OCI-M1 (cell line): ENCODE measurements at regions not wholly inside any gene's neighbourhood (a gene's known extent, or its start where the extent isn't known, plus 50 kb on each side); places are given as distances from the start of the nearest gene placed in this dataset.

Source experiments
- DNase-seq: peaks from one replicate; lab custom pipeline; 2025; lab: John Stamatoyannopoulos, UW

- DNase-seq: no peak
Measured at GRCh38 chr5:73374520-73375190, 73.9 kb downstream of the FOXD1 start.

- DNase-seq: no peak
Measured at GRCh38 chr5:73373814-73374510, 74.6 kb downstream of the FOXD1 start.

DNA sequence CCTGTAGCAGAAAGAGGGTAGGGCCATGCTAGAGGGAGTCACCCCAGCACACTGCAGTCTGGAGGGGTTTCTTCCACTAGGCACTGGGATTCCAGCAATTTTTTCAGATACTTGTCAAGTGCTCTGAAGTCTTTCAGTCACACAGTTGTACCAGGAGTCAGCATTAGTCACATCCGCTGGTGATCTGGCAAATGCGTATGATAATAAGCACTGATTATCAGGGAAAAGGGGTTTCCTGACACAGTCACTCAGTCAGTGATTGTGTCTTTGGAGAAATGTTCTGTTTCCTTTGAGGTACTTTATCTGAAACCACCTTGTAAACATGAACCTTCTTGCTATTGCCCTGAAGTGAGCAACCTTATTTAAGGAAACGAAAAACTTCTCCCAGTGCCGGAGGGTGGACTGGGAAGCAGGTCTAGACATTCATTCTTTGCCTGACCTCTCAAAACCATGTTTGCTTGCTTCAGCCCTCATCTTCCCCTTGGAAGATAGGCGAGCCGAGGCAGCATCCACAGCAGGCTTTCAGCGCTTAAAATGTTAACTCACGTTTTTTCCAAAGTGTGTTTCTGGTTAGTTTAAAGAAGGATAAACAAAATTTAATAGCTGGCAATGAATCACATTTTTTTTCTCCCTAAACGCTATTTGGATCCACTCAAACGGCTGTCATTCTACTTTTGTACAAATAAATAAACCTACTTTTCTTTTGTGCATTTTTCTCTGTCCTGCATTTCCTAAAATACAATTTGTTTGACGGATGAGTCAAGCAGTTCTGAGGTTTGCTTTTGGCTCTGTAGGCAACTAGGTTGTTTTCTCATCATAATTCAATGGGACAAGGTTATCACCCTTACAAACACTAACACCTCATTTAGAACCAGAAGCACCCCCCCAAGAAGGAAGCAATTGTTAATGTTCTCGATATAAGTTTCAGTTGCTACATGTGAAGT is 77.7 kb downstream of the FOXD1 start:
- DNase-seq: no peak

DNA sequence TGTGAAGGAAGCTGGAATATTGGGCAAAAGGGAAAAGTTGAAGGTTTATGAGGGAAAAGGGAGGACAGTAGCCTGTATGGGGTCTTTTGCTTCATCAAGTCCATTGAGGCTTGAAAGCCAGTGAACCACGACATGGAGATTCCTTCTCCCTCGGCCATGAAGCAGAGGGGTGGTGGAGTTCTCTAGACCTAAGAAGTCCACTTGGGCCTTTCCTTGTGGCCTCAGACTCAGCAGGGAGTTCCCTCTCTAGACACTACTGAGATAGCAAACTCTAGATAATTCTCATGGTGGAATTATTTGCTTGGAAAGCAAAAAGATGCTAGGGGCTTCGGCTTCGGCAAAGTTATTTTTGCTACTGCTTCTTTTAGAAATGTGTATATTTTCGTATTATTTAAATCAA is 78.5 kb downstream of the FOXD1 start:
- DNase-seq: no peak

DNA sequence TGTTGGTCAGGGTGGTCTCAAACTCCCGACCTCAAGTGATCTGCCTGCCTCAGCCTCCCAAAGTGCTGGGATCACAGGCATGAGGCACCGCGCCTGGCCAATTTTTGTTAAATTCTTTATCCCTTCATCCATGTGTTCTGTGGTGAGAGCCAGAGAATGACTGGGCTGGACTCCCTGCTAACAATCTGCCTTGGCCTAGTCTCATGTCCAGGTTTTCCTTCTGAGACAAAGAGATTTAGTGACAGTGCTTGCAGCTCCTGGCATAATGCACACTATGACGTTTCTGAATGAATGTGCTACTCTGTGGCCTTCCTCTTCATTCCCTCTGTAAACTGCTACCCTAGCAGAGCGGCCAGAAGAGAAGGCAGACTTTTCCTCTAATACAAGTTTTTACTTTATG is 79.3 kb downstream of the FOXD1 start:
- DNase-seq: no peak

- no peak for DNase-seq
Measured at GRCh38 chr5:73367650-73368049, 80.9 kb downstream of the FOXD1 start.

GRCh38 chr5:73365990-73366667 is 82.4 kb downstream of the FOXD1 start:
- DNase-seq: no peak

- no peak for DNase-seq
Measured at GRCh38 chr5:73365301-73365853, 83.2 kb downstream of the FOXD1 start.

- no peak for DNase-seq
Measured at GRCh38 chr5:73363911-73364730, 84.5 kb downstream of the FOXD1 start.

DNA sequence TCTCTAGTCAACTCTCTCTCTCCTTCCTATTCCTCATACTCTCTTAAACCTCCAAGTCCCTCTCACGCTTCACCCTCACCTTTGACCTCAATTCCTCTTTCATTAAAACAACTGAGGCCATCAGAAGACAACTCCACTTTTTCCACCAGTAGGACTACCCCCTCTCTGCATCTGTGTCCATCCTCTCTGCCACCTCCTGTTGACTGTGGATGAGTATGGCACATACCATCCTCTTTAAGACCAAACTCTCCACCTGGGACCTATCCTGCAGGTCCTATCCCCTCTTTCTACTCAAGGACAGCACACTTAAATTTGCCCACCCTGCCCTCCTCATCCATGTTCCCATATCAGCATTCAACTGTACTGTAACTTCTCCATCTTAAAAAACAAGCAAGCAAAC is 89.2 kb downstream of the FOXD1 start:
- DNase-seq: no peak

GRCh38 chr5:73358366-73358765 is 90.2 kb downstream of the FOXD1 start:
- DNase-seq: no peak

GRCh38 chr5:73357576-73357975 is 91.0 kb downstream of the FOXD1 start:
- DNase-seq: no peak

DNA sequence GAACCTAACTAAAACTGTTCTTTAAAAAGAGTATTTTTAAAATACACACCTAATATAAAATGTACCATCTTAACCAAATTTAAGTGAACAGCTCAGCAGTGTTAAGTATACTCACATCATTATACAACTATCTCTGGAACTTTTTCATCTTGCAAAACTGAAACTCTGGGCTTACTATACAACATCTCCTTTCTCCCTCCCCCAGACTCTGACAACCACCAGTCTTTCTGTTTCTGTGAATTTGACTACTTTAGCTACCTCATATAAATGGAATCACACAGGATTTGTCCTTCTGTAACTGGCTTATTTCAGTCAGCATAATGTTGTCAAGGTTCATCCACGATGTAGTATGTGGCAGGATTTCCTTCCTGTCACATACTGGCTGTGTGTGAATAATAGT is 93.5 kb downstream of the FOXD1 start:
- DNase-seq: no peak

DNA sequence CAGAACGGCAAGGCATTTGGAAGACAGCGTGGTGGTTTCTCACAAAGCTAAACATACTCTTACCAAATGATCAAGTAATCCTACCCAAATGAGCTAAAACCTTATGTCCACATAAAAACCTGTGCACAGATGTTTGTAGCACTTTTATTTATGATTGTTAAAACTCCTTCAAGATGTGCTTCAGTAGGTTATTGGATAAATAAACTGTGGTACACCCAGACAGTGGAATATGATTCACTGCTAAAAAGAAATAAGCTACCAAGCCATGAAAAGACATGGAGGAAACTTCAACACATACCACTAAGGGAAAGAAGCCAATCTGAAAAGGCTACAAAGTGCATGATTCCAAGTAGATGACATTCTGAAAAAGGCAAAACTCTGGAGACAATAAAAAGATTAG is 94.2 kb downstream of the FOXD1 start:
- no peak for DNase-seq

DNA sequence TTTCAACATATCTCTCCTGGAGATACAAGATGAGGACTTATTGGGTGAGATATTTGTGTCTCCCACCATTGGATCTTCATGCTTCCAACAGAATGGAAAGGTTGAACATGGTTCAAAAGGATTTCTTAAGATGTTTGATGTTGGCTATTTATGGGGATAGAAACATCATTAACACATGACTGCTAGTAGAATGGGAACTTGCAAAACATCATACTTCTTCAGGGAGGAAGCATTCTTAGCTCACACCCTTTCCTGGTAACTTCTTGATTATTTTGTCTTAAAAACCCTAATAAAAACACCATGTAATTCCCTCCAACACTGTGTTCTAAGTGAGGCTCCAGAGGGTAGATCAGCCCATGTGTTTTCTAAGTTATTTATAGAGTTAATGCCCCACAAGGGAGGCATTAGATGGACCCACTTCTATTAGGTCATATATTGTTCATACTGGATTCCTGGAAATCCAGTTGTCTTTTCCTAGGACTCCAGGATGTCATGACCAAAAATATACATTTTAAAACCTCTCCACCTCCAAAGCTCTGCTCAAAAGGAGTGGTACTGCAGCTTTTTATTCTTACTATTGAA is 95.8 kb downstream of the FOXD1 start:
- DNase-seq: no peak

- no peak for DNase-seq
Measured at GRCh38 chr5:73352243-73352642, 96.3 kb downstream of the FOXD1 start.

- no peak for DNase-seq
Measured at GRCh38 chr5:73351593-73351992, 97.0 kb downstream of the FOXD1 start.

DNA sequence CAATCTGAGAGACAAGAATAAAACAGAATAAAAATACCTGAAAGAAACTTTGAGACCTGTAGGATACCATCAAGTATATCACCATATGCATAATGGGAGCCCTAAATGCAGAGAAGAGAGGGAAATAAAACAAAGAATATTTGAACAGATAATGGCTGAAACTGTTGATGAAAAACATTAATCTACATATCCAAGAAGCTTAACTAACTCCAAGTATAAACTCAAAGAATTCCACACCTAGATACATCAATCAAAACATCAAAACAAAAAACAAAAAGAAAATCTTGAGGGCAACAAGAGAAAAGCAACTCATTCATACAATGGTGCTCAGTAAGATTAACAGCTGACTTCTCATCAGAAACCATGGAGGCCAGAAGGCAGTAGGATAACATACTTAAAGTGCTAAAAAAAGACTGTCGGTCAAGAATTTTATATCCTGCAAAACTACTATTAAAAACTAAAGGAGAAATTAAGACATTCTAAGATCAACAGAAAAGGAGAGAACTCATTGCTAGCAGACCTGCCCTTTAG is 101.6 kb downstream of the FOXD1 start:
- no peak for DNase-seq

GRCh38 chr5:73344835-73345234 is 103.7 kb downstream of the FOXD1 start:
- no peak for DNase-seq

DNA sequence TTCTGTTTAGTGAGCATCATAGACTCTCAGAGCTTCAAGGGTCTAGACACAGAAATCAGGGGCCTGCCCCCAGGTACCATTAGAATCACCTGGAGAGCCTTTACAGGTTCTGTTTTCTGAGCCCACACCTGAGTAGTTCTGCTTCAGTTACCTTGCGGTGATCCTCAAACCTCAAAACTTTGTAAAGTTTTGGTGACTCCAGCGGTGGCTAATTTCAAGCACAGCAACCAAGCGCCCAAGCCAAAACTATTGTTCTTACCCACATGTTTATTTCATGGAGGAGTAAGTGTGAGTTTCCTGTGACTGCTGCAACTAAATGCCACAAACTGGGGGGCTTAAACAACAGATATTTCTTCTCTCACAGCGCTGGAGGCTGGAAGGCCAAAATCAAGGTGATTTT is 108.9 kb downstream of the FOXD1 start:
- DNase-seq: no peak
